ENCODE measurements at regions not wholly inside any gene's neighbourhood (a gene's known extent, or its start where the extent isn't known, plus 50 kb on each side); places are given as distances from the start of the nearest gene placed in this dataset.

DNA sequence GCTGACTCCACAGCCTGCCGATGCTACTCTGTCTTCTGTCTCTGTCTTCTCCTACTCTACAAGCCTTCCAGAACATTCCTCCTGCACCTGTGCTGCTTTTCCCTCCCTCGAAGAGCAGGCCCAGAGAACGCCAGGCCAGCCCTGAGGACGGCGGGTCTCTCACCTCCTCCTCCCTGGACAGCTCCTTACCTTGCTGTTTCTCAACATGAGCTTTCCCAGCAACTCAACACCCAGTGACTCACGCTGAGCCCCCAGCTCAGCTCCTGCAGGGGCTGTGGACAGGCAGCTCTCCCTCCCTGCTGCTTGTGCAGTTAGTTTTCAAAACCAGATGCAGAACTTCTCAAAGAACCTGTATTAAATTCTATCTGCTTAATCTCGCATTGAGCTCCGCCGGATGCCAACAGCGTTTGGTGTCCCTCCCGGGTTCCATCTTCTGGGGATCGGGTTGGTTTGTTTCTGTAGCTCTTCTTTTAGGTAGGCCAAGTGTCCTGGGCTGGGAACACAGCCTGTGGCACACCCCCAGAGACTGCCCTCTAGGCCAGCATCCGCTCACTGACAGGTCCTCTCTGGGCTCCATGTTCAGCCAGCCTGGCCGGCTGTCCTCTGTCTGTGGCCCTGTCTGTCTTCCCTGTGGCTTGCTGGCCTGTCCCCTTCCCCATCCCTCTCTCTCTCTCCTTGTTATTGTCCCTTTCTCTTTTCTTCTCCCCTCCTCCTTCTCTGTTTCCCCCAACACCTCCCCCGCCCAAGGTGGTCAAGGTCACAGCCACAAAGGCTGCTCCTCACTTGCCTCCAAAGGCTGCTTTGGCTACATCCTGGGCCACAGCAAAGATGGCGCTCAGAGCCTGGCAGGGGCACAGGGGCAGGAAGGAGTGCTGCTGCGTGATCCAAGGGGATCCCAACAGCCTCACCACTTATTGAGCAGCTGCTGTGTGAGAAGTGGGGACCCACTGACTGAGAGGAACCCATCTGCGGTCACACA, 391.0 kb downstream of the MATN1 start:
- Mint-ChIP-seq H3K27ac (ENCODE audit: low read depth) (no peak overlapping the region), H3K4me3 (no peak overlapping the region), H3K36me3 (ENCODE audit: insufficient read depth) (no peaks in the 10 kb centered on the region), H3K27me3 (peaks cover 43% of the 10 kb centered on the region), H3K4me1 (no peaks in the 10 kb centered on the region), H3K9me3 (no peaks in the 10 kb centered on the region)
- DNase-seq (ENCODE audit: low spot score in 2 of 2): no peak
- ATAC-seq (replicated peaks; ENCODE audit: extremely low read depth, poor library complexity, severe bottlenecking): no peak

DNA sequence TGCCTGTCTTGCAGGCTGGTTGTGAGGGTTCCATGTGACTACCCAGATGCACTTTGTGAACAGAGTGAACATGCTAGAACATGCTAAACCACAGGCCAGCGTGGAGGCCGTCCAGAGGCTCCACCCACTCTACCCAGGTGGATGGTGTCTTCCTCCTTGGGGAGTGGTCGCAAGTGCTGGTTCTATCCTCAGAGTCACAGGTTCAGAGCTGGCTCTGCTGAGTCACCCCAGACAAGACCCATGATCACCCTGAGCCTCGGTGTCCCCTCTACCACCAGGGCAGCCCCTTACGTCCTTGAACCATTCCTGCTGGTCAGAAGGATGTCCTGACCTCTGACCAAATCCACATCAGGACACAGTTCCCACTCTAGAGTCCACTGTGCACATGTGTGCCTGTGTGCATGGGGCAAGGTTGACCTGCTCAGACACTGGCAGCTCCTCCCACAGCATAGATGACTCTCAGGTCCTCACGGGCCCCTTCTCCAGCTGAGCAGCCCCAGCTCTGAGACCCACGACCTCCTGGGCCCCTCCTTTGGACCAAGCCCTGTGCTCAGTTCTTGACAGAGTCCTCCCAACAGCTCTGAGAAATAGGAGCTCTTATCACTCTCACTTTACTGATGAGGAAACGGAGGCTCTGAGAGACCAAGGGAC, 391.8 kb downstream of the MATN1 start:
- no peak overlapping the region for H3K4me3 Mint-ChIP-seq
- no peaks in the 10 kb centered on the region for H3K36me3 Mint-ChIP-seq (ENCODE audit: insufficient read depth)
- H3K4me1 Mint-ChIP-seq: no peaks in the 10 kb centered on the region
- no peak overlapping the region for H3K27ac Mint-ChIP-seq (ENCODE audit: low read depth)
- DNase-seq (ENCODE audit: low spot score in 2 of 2) (no peak), ATAC-seq (replicated peaks; ENCODE audit: extremely low read depth, poor library complexity, severe bottlenecking) (no peak)
- no peaks in the 10 kb centered on the region for H3K9me3 Mint-ChIP-seq
- peaks cover 43% of the 10 kb centered on the region for H3K27me3 Mint-ChIP-seq

DNA sequence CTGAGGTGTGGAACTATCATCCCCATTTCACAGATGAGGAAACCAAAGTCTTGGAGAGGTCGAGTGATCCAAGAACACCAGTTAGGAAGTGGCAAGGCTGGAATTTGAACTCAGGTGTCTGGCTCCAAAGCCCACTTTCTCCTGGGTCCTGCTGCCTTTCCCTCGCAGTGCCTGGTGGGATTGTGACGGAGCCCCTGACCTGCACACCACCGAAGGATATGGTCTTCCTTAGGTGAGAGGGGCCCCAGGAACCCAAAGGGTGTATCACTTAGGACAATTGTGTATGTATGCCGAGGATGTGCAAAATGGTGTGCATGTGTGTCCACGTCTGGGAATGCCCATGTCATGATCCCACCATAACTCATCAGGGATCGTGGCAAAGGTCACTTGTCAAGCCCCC, 392.7 kb downstream of the MATN1 start:
- Mint-ChIP-seq H3K4me1 (no peaks in the 10 kb centered on the region), H3K36me3 (ENCODE audit: insufficient read depth) (no peaks in the 10 kb centered on the region), H3K27ac (ENCODE audit: low read depth) (no peak overlapping the region), H3K27me3 (peaks cover 49% of the 10 kb centered on the region), H3K4me3 (no peak overlapping the region), H3K9me3 (no peaks in the 10 kb centered on the region)
- ATAC-seq (replicated peaks; ENCODE audit: extremely low read depth, poor library complexity, severe bottlenecking) (no peak), DNase-seq (ENCODE audit: low spot score in 2 of 2) (no peak)

DNA sequence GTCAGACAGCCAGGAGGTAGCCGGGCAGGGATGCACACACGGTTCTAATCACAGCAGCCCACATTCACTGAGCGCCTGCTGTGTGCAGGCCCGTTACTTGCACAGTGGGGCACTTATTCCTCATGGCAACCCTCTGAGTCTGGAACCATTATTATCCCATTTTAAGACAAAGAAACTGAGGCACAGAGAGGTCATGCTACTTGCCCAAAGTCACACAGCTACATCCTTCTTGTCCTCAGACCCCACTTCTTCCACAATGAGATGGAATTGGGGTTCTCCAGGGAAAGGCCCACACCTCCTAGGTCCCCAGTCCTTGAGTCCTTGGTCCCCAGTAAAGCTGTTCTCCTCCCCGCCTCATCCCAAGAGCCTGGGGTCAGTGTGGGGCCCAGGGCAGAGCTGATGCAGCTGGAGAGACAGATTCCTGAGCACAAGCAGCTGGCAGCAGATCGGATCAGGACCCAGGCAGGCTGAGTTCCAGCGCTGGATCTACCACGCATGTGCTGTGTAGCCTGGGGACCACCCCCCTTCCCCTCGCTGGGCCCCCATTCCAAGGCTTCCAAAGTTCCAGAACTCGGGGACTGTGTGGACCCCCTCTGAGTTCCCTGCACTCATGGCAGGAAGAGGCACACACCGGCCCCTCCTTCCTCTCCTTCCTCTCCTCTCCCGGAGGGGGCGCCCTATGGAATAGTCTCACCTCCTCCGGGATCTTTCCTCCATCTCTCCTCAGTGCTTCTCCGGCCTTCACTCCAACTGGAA, 393.4 kb downstream of the MATN1 start:
- Mint-ChIP-seq H3K4me3 (no peak overlapping the region), H3K4me1 (no peaks in the 10 kb centered on the region), H3K27me3 (peaks cover 56% of the 10 kb centered on the region), H3K9me3 (no peaks in the 10 kb centered on the region), H3K27ac (ENCODE audit: low read depth) (no peak overlapping the region), H3K36me3 (ENCODE audit: insufficient read depth) (no peaks in the 10 kb centered on the region)
- DNase-seq (ENCODE audit: low spot score in 2 of 2) (no peak), ATAC-seq (replicated peaks; ENCODE audit: extremely low read depth, poor library complexity, severe bottlenecking) (no peak)

DNA sequence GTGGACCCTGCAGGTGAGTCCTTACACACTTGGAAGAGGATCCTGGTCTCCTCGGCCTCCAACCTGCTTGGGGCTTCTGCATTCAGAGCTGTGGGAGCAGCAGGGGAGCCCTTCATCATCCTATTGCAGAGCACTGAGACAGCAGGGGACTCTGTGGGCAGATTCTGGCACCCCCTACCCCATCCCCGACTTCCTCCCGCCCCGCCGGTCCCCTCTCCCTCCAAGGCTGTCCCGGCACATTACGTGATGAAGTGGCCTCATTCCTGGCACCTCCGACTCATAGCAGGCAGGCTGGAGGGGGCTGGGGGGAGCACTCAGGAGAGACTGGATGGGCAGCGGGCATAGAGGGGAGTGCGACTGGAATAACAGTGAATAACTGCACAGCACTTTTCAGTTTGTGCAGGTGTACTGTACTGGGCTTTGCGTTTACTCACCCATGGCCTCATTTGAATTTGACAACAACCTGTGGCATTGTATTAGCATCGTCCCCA, 394.1 kb downstream of the MATN1 start:
- Mint-ChIP-seq H3K36me3 (ENCODE audit: insufficient read depth) (no peaks in the 10 kb centered on the region), H3K4me3 (no peak overlapping the region), H3K9me3 (no peaks in the 10 kb centered on the region), H3K27me3 (peaks cover 62% of the 10 kb centered on the region), H3K4me1 (no peaks in the 10 kb centered on the region), H3K27ac (ENCODE audit: low read depth) (no peak overlapping the region)
- DNase-seq (ENCODE audit: low spot score in 2 of 2) (no peak), ATAC-seq (replicated peaks; ENCODE audit: extremely low read depth, poor library complexity, severe bottlenecking) (no peak)

DNA sequence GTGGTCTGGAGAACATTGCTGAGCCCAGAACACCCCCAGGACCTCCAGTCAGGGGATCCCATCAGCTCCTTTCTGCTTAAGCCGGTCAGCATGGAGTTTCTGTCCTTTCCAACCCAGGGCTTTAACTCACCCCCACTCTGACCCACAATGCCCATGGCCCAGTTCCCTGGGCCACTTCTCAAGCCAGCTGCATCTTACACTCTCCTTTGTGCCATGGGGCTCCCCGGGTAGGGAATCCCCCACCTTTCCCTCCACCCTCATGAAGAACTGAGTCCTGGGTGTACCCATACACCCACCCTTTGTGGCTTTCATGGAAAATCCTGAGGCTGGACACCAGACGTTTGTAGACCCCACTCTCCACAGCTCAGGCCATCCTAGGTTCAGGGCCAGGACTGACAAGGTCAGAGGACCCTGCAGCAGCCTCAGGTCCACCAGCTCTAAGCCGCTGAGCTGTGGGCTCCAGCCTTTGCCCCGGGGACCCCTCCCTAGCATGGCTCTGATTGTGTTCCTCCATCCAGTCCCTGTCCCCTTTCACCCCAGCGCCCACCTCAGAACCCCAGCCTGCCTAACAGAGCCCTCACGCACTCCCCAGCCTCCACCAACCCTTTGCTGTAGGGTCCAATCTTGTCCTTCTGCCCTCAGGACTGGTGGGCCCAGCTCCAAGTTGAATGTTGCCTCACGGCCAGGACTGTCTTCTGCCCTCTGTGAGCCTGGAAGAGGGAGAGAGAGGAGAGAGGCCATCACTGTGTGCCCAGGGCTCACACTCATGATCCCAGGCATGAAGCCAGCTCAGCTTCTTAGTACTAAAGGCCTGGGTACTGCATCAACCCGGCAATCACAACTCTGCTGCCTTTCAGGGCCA, 394.8 kb downstream of the MATN1 start:
- DNase-seq (ENCODE audit: low spot score in 2 of 2): no peak
- ATAC-seq (replicated peaks; ENCODE audit: extremely low read depth, poor library complexity, severe bottlenecking): no peak
- Mint-ChIP-seq H3K27ac (ENCODE audit: low read depth) (no peak overlapping the region), H3K36me3 (ENCODE audit: insufficient read depth) (no peaks in the 10 kb centered on the region), H3K27me3 (peaks cover 69% of the 10 kb centered on the region), H3K4me3 (no peak overlapping the region), H3K4me1 (no peaks in the 10 kb centered on the region), H3K9me3 (no peaks in the 10 kb centered on the region)

DNA sequence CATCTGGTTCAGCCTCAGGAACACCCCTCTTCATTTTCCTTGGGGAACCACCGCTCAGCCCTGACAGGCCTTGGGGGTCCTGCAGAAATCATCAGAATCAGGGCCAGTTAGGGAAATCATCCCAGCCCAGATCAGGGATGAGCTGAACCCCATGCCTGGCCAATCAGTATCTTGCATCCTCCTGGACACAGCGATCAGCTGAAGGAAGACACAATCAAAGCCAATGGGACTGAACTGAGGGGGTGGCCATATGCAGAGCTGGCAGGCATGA, 395.4 kb downstream of the MATN1 start:
- ATAC-seq (replicated peaks; ENCODE audit: extremely low read depth, poor library complexity, severe bottlenecking) (no peak), DNase-seq (ENCODE audit: low spot score in 2 of 2) (no peak)
- H3K4me1 Mint-ChIP-seq: no peaks in the 10 kb centered on the region
- no peaks in the 10 kb centered on the region for H3K9me3 Mint-ChIP-seq
- no peak overlapping the region for H3K27ac Mint-ChIP-seq (ENCODE audit: low read depth)
- H3K4me3 Mint-ChIP-seq: no peak overlapping the region
- no peaks in the 10 kb centered on the region for H3K36me3 Mint-ChIP-seq (ENCODE audit: insufficient read depth)
- H3K27me3 Mint-ChIP-seq: peaks cover 74% of the 10 kb centered on the region

DNA sequence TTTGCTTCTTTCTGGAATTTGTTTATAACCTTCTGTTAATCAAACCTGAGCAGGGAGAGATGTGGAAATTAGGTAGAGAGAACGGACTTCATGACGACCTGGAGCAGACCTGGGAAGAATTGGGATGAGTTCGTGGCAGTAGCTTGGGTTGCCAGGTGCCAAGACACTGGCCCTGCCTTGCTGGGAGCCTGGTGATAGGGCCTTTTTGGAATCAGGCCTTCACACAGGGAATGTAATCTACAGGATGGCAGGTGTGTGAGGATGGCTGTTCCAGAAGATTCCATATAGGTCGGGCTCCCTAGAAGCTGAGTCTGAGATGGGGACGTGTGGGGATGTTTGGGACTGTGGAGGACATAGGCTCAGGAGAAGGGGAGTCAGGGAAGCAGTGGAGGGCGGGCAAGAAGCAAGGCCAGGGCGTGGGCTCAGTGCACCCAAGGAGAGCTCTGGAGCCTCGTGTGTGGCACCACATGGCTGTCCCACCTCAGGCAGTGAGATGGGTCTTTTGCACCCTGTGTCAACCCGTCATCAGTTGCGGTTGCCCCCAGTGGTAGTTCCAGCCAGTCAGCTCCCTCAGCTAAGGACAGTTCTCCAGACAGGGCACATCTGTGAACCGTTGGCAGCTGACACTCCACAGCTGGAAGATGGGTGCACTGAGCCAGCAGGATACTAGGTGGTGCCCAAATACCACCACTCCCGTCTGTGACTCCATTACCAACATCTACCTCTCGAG, 395.9 kb downstream of the MATN1 start:
- no peaks in the 10 kb centered on the region for H3K9me3 Mint-ChIP-seq
- no peaks in the 10 kb centered on the region for H3K4me1 Mint-ChIP-seq
- DNase-seq (ENCODE audit: low spot score in 2 of 2): no peak
- peaks cover 74% of the 10 kb centered on the region for H3K27me3 Mint-ChIP-seq
- H3K27ac Mint-ChIP-seq (ENCODE audit: low read depth): no peak overlapping the region
- no peaks in the 10 kb centered on the region for H3K36me3 Mint-ChIP-seq (ENCODE audit: insufficient read depth)
- no peak overlapping the region for H3K4me3 Mint-ChIP-seq
- no peak for ATAC-seq (replicated peaks; ENCODE audit: extremely low read depth, poor library complexity, severe bottlenecking)

DNA sequence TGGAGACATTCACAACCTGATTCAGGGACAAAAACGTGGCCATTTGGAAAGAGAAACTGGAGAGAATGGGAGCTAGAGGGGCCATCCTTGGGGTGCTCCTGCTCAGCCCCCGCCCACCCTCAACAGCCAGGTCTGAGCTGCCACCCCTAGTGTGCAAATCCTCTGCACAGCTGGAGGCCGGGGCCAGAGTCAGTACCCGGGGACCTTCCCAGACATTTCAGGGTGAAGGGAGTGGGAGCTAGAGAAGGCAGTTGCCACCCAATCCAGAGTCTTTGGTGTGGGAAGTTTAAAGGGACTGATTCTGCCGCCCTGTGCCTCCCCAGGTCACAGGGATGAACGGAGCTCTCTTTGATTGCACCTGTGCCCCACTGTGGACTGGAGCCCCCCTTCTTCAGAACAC, 397.4 kb downstream of the MATN1 start:
- Mint-ChIP-seq H3K36me3 (ENCODE audit: insufficient read depth) (no peaks in the 10 kb centered on the region), H3K27ac (ENCODE audit: low read depth) (no peak overlapping the region), H3K4me1 (no peaks in the 10 kb centered on the region), H3K27me3 (peaks cover 71% of the 10 kb centered on the region), H3K4me3 (no peak overlapping the region), H3K9me3 (no peaks in the 10 kb centered on the region)
- ATAC-seq (replicated peaks; ENCODE audit: extremely low read depth, poor library complexity, severe bottlenecking): no peak
- no peak for DNase-seq (ENCODE audit: low spot score in 2 of 2)

DNA sequence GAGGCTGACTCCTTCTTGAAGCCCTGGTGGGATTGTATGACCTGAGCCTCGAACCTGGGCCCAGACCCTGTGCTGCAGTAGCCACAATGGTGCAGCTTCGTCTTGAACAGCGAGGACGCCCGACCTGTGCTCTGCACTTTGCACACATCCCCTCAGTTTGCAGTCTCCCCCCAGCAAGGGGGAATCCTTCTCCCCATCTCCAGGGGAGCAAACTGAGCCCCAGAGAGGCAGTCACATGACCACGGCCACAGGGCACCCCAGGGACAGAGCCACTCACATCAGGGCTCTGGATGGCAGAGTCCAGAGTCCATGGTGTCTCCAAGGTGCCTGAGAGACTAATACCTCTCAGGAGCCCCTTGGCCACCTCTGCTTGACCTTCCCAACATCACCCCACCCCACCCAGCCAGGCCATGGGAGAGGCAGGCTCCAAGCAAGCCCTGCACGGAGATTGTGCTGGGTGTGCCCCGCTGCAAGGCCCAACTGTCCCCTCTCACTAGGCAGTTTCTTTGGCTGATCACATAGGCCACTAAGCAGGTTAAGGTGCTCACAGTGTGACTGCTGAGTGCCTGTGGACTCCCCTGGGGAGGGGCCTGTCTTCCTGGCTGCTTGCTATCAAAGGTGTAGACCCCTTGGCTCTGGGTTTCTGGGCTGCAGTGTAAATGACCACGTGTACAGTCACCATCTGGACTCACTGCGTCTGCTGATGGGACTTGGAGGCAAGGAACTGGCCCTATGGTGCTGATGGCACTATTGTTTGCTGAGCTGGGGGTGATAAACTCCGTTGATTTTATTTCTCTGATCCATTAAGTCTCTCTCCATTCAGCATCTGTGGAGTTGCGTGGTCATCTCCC, 398.1 kb downstream of the MATN1 start:
- H3K27ac Mint-ChIP-seq (ENCODE audit: low read depth): no peak overlapping the region
- no peaks in the 10 kb centered on the region for H3K9me3 Mint-ChIP-seq
- H3K4me3 Mint-ChIP-seq: no peak overlapping the region
- H3K36me3 Mint-ChIP-seq (ENCODE audit: insufficient read depth): no peaks in the 10 kb centered on the region
- no peaks in the 10 kb centered on the region for H3K4me1 Mint-ChIP-seq
- ATAC-seq (replicated peaks; ENCODE audit: extremely low read depth, poor library complexity, severe bottlenecking) (no peak), DNase-seq (ENCODE audit: low spot score in 2 of 2) (no peak)
- peaks cover 68% of the 10 kb centered on the region for H3K27me3 Mint-ChIP-seq
